ENCODE measurements at regions not wholly inside any gene's neighbourhood (a gene's known extent, or its start where the extent isn't known, plus 50 kb on each side); places are given as distances from the start of the nearest gene placed in this dataset.

DNA sequence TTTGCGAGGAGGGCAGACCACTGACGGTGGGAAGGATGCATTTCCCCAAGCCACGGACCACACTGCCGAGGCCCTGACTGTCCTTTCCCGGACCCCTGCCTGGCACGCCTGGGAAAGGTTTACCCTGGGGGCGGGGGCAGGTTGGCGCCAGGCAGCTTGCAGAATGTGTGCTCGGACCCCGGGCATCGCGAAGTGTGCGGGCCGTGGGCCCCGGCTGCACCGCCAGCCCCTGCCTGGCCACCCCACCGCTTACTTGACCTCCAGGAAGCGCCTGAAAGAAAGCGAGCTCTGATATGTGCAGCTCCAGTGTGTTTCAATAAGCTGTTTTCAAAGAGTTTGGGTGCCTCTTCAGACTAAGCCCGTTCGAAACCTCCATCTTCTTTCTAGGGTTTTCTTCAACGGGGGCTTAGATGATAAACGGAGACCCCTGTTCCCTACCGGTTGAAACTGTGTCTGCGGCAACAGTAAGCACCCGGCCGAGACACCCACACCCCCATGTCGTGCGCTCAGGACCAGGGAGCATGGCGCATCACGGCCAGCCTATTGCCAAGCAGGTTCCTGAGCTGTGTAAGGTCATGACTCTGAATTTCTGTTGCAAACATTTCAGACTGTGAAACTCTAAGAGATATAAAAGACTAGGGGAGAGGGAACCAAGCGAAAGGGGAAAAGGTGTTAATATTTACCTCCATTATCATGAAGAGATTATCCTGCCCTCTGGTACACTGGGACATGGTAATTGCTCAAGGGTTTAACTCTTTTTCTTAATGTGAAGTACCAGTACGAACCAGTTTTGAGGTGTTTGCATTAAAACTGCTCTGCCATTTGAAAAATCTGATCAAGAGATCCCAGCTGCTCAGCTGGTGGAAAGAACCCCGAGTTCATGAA lies 231.2 kb upstream of the FOXQ1 start:
- H3K4me3 ChIP-seq (ENCODE audit: low read length), result no peak overlapping the region
- DNase-seq (ENCODE audit: low read depth), result no peak
- TF ChIP-seq, protein P1, sequence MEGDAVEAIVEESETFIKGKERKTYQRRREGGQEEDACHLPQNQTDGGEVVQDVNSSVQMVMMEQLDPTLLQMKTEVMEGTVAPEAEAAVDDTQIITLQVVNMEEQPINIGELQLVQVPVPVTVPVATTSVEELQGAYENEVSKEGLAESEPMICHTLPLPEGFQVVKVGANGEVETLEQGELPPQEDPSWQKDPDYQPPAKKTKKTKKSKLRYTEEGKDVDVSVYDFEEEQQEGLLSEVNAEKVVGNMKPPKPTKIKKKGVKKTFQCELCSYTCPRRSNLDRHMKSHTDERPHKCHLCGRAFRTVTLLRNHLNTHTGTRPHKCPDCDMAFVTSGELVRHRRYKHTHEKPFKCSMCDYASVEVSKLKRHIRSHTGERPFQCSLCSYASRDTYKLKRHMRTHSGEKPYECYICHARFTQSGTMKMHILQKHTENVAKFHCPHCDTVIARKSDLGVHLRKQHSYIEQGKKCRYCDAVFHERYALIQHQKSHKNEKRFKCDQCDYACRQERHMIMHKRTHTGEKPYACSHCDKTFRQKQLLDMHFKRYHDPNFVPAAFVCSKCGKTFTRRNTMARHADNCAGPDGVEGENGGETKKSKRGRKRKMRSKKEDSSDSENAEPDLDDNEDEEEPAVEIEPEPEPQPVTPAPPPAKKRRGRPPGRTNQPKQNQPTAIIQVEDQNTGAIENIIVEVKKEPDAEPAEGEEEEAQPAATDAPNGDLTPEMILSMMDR (conservative IDR thresholded peaks at IDR 0.05; ENCODE audit: low read length), result no peak

DNA sequence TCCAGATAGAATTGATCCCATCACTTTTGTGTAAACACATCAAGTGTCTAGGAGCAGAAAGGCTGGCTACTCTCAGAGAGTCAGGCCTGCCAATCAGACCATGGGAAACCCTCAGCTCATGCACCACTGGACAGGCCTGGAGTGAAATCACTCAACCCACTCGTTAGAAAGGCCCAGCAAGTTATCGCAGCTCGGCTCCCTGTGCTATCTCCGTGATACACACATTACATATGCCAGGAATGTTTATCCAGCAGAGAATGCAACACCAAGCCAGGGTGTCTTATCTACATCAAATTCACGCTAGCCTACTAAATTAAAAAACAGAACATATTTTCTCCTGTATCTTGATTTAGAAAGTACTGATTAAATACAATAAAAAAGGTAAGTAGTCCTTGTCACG lies 232.4 kb upstream of the FOXQ1 start:
- no peak overlapping the region for H3K4me3 ChIP-seq (ENCODE audit: low read length)
- TF ChIP-seq, protein P1 (conservative IDR thresholded peaks at IDR 0.05; ENCODE audit: low read length), result no peak
- no peak for DNase-seq (ENCODE audit: low read depth)

DNA sequence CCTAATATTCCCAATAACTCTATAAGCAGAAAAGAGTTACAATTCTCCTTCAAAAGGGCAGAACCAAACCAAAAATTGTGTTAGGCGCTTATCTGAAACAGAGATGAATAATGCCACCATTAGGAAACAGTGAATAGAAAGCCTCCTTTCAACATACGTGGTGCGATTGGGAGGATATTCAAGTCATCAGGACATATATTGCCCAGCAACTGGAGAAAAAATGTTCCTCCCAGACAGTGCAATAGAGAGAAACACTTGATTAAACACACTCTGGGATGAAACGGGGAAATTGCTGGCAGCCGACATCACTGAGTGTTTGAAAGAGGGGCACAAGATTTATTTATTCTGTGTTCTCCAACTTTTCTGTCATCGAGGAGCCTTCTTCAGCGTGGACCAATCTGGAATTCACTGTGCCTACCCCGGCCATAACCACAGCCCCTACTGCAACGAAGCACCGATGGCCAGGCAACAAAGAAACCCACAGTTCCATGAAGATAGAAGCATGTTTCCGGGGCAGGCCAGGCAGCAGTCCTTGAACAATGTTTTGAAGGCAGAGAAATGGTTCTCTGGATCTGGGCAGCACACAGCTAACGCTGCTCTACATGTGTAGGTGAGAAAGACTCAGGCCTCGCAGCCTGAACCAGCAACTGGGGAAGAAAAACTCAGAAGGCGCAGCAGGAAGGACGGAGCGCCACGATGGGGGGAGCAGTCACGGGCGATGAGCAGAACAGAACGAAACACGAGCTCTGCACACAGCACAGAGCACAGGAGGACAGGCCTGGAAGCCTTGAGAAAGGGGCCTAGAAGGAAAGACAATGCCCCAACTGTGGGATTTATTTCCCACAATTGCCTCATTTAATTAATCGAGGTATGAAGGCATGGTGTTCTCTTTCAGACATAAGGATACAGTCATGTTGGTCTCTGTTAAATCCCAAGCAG lies 234.2 kb upstream of the FOXQ1 start:
- no peak for DNase-seq (ENCODE audit: low read depth)

DNA sequence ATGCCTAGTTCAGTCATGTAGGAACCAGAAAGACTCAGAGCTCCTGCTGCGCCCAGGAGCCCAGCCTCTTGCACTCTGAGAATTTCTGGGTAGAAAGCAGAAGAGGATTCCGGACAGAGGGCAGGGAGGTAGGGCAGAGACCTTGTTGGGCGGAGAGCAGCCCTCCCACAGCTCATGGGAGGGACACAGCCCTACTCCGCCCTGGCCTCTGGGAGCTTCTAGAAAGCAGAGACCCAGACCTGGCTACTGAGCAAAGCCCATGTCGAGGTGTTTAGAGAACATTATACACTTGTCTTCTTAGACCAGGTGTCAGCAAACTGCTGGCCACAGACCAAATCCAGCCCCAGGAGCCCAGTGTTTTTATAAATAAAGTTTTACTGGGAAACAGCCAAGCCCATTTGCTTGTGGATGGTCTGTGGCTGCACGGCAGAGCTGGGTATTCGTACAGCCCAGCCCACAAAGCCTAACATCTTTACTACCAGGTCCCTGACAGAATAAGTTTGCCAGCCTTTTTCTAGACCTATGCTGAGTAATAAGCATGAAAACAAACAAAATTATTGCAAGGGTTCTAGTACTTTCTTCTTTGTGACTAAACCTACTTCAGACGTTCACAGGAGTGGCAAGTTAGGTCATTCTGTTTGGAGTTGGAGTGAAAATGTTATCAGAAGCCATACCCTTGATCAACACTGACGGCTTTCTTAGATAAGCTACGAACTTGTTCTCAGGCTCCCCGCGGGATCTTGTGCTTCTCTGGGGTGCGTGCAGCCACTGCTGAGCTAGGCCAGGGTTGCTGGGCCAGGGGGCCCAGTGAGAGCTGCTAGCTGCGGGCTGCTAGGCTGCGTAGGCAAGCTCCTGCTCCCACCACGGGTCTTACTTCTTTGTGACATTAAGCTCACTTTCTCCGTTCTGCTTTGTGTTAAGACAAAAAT lies 235.1 kb upstream of the FOXQ1 start:
- no peak overlapping the region for H3K4me3 ChIP-seq (ENCODE audit: low read length)
- TF ChIP-seq, protein P1 (conservative IDR thresholded peaks at IDR 0.05; ENCODE audit: low read length), result no peak
- no peak for DNase-seq (ENCODE audit: low read depth)

More for the DNA sequence above, 234.2 kb upstream of the FOXQ1 start:
- H3K4me3 ChIP-seq (ENCODE audit: low read length), result no peak overlapping the region
- TF ChIP-seq, protein P1 (conservative IDR thresholded peaks at IDR 0.05; ENCODE audit: low read length), result no peak

DNA sequence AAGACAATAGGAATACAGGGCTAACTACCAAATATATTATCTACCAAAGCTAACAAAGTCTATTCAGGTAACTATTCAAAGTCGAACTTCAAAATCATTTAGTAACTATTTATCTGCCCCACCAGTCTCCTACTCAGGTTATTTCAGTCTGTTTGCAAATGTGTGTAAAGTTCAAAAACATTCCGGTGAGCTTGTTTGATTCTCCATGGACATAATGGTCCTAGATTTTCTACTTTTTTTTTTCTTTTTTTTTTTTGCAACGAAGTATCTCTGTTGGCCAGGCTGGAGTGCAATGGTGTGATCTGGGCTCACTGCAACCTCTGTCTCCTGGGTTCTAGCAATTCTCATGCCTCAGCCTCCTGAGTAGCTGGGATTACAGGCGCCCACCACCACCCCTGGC lies 236.0 kb upstream of the FOXQ1 start:
- TF ChIP-seq, protein P1 (conservative IDR thresholded peaks at IDR 0.05; ENCODE audit: low read length), result no peak
- no peak for DNase-seq (ENCODE audit: low read depth)
- H3K4me3 ChIP-seq (ENCODE audit: low read length), result no peak overlapping the region

DNA sequence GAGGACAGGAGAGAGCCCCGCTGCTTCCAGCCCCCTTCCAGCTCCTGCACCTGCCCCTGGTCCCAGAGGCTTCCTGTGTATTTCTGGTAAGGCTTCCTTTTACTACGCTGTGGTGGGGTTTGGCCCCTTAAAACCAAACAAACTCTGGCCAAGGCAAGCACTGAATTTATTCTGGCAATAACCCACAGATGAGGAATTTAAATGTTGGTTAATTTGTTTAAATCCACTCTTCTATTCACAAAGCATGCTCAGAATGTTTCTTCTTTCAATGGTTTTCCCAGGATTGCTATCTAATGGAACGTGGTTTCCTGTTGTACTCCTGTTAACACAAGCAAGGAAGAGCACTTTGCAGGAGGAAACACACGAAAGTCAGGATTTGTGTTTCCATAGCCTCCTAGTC lies 236.5 kb upstream of the FOXQ1 start:
- DNase-seq (ENCODE audit: low read depth), result no peak
- TF ChIP-seq, protein P1 (conservative IDR thresholded peaks at IDR 0.05; ENCODE audit: low read length), result no peak
- no peak overlapping the region for H3K4me3 ChIP-seq (ENCODE audit: low read length)
